Loucy (cell line): ENCODE measurements at regions not wholly inside any gene's neighbourhood (a gene's known extent, or its start where the extent isn't known, plus 50 kb on each side); places are given as distances from the start of the nearest gene placed in this dataset.

ENCODE experiments used
- EZH2phosphoT487 ChIP-seq: fragments of 200-600 bp; IDR thresholded peaks from 2 replicates; pipeline ENCODE4 v1.6.1; 2018; ENCODE audit warnings: antibody characterized with exemption, mild to moderate bottlenecking, moderate library complexity, borderline replicate concordance
- TF ChIP-seq, protein P1 (sequence below): fragments of 200-600 bp; sonication (generic); conservative IDR thresholded peaks from 2 replicates; pipeline ENCODE4 v1.5.1; 2014; ENCODE audit warnings: mild to moderate bottlenecking, antibody characterized with exemption, low read length

DNA sequence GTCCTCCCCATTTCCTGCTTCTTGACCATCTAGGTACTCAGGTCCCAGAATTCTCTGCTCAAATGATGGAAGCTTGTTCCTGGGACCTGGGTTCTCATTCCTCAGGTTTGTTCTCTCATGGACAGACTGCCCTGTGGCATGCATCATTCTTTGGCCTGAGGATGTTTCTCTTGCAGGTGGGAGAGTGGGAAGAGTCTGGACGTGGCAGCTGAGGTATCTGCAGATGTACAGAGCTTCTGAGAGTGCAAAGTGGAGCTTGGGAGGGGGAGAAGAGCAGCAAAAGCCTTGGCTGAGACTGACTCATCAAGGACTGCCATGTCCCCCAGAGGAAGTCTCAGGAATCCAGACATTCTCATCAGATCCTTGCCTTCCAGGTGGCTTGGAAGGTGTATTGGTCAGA lies 63.1 kb downstream of the HSPA13 start:
- TF ChIP-seq, protein P1, sequence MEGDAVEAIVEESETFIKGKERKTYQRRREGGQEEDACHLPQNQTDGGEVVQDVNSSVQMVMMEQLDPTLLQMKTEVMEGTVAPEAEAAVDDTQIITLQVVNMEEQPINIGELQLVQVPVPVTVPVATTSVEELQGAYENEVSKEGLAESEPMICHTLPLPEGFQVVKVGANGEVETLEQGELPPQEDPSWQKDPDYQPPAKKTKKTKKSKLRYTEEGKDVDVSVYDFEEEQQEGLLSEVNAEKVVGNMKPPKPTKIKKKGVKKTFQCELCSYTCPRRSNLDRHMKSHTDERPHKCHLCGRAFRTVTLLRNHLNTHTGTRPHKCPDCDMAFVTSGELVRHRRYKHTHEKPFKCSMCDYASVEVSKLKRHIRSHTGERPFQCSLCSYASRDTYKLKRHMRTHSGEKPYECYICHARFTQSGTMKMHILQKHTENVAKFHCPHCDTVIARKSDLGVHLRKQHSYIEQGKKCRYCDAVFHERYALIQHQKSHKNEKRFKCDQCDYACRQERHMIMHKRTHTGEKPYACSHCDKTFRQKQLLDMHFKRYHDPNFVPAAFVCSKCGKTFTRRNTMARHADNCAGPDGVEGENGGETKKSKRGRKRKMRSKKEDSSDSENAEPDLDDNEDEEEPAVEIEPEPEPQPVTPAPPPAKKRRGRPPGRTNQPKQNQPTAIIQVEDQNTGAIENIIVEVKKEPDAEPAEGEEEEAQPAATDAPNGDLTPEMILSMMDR: no peak
- no peak for TF ChIP-seq EZH2phosphoT487
